ENCODE measurements at regions not wholly inside any gene's neighbourhood (a gene's known extent, or its start where the extent isn't known, plus 50 kb on each side); places are given as distances from the start of the nearest gene placed in this dataset.
A peak's percentile ranks its signal among the peaks of the same experiment; 100 is the strongest.
"Not testable (repeated sequence)": the region's sequence is repeated elsewhere in the genome, so short reads cannot be mapped to it uniquely, and the experiment has no call there.

DNA sequence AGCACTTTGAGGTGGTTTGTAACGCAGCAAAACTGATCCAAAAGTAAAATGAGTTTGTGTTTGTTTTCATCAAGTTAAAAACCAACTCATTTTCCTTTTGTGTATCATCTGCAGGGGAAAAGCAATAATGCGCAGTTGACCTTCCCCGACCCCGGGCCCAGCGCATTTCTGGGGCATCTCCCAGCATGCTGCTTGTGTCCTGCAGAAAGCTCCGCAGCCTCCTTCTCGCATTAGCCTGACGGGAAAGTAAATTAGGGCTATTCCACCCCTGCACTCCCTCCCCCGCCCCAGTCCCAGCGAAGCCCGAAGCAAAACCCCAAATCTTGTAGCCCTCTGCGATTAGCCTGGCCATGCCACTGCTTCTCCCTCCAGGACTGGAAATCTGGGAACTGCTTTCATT lies 82.0 kb upstream of the PPM1B start:
- DNase-seq (ENCODE audit: low read depth): no peak

DNA sequence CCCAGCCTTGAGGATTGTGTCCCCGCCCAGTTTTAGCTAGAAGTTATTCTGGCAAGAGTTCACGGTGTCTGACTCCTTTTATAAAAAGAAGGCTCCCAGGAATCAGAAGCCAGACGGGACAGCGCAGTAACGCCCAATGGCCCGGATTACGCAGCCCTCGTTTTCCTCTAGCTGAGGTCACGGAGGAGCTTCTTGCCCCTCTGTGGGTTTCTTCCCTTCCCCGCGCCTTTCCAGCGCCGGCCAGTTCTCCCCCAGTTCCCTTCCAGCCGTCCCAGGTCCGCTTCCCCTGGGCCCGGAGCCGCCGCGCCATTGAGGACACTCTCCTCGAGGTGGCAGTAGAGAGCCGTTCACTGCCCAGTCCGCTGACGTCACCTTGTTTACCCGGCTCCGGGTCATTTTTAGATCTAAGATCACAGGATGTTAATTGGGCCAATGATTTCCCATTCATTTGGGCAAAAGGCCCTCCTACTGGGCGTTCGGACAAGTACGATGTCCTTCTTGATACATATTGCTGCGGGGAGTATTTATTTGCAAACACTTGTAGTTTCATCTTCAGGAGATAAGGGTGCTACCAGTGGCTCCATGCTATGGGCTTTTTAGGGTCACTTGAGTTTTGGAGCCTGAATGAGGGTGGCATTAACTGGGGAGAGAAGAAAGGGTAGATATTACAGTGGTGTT lies 81.5 kb upstream of the PPM1B start:
- DNase-seq (ENCODE audit: low read depth): peak; percentile 72

DNA sequence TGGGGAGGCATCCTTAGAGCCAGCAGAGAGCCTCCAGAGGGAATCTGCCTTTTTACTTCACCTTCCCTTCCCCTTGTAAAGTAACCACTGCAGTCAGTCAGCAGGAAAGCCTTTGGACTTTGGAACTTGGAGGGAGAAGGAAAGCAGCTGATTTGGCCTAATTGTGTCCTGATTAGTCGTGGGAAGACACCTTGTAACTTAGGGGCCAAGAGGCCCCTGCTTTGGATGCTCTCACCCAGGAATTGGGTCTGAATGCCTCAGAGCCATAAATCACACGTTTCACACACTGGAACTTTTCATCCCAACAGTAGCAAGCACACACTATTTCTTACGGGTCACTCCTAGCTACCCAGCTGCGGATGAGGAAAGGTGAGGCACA lies 81.0 kb upstream of the PPM1B start:
- no peak for DNase-seq (ENCODE audit: low read depth)

DNA sequence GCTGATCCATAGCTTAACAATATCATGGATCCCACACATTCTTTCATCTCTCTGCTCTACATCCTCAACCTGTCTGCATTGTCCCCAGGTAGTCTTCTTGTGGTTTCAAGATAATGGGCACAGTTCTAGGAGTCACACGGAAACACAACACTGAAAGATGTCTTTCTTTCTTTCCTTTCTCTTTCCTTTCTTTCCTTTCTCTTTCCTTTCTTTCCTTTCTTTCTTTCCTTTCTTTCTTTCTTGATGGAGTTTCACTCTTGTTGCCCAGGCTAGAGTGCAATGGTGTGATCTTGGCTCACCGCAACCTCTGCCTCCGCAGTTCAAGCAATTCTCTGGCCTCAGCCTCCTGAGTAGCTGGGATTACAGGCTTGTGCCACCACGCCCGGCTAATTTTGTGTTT lies 76.2 kb upstream of the PPM1B start:
- DNase-seq (ENCODE audit: low read depth): not testable (repeated sequence)

DNA sequence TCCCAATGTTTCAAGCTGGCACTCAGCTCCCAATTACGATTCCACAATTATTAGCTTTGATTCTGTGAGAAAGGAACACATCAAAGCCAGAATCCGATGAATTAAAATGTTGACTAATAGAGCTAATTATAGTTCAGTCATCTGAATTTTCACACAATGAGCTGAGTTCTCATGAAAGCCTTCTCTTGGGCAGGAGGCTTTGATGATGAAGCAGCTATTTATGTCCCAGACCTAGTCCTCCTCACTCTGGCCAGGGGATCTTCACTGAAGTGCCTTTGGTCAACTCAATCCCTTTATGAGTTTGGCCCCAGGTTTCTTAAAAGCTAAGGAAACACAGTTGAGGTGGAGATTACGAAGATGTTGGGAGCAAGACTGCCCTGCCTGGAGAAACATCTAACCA lies 74.7 kb upstream of the PPM1B start:
- no peak for DNase-seq (ENCODE audit: low read depth)

DNA sequence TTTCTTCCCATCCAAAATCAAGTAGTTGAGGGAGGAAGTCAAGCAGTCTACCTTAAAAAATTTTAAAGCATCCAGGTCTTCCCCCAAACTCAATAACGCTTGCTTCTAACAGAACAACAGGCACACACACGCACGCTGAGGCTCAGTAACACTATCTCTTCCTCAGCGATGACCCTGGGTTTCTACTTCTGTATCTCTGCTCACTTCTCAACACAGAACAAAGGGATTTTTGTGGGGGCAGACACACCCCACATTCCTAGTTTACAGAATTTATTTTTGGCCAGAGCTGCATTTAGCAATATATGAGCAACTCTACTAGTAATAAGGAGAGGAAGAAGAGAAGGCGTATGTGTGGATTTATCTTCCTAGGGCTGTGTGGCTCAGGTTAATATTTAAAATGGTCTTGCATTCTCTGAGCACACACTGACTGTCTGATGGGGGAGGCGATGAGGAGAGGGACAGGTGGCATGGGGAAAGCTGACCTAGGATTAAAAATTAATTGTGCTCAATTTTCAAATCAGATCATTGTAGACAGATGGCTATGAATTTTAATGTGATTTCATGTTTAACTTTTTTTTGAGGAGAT lies 71.3 kb upstream of the PPM1B start:
- DNase-seq (ENCODE audit: low read depth): no peak

DNA sequence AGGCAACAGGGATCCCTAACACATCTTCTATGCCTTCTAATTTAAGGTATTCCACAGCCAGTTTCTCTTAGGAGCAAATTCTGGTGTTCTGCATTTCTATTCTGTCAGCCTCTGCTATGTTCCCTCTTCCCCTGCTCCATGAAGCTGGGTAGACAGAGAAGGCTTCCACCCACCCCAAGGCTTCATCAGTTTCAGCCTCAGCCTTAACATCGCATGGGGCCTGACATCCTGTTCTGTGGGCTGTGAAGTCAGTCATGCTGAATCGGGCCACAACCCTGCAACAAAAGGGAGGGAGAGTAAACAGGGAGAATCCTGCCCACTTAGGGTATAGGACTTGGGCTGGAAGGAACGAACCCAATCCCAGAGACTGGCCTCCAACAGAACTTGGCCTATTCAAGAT lies 70.6 kb upstream of the PPM1B start:
- no peak for DNase-seq (ENCODE audit: low read depth)

DNA sequence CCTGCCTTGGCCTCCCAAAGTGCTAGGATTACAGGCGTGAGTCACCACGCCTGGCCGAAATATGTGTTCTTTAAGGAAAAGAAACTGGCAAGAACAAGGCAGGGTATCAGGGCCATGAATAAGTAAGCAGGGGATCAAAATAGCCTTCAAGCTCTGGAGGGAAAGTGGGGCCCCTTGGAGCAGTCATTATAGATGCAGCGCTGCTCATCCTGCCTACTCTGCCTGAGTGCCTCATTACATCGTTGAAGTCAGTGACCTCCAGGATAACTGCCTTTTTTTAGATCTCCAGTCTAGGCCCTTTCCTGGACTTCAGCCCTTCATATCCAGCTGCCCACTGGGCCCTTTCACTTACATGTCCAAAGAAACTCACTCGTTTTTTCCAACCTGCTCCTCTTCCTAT lies 69.8 kb upstream of the PPM1B start:
- no peak for DNase-seq (ENCODE audit: low read depth)

DNA sequence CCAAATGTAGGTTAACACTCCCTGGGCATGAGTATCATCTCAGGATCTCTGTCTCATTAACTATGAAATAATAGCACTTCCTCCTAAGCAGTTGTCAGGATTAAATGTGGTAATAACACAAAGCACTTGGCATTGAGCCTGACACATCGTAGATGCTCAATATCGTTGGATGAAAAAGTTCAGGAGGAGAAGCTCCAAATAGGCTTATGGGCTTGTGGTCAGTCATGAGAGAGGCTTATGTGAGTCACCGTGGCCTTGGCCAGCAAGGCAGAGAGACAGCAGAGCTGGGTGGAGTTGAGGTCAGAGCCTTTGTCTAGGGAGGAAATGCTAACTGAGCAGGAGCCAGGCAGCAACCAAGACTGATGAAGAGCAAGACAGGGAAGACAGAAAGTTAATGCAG lies 68.3 kb upstream of the PPM1B start:
- no peak for DNase-seq (ENCODE audit: low read depth)

DNA sequence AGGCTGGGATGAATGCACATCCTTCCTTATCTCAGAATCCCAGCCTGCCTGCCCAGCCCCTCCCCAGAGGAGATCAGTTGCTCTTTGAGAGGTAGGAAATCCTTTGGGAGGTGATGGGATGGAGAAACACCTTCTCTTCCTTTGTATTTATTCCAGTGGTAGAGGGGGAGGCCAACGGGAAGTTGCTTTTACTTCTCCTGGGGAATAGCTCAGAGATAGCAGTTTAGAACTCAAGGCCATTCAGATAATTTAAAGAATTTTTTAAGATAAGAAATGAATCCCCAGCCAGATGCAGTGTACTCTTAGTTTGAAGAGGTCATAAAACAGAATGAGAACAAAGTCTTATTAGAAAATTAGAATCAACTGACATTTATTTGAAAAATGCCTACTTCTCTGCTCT lies 67.4 kb upstream of the PPM1B start:
- no peak for DNase-seq (ENCODE audit: low read depth)

DNA sequence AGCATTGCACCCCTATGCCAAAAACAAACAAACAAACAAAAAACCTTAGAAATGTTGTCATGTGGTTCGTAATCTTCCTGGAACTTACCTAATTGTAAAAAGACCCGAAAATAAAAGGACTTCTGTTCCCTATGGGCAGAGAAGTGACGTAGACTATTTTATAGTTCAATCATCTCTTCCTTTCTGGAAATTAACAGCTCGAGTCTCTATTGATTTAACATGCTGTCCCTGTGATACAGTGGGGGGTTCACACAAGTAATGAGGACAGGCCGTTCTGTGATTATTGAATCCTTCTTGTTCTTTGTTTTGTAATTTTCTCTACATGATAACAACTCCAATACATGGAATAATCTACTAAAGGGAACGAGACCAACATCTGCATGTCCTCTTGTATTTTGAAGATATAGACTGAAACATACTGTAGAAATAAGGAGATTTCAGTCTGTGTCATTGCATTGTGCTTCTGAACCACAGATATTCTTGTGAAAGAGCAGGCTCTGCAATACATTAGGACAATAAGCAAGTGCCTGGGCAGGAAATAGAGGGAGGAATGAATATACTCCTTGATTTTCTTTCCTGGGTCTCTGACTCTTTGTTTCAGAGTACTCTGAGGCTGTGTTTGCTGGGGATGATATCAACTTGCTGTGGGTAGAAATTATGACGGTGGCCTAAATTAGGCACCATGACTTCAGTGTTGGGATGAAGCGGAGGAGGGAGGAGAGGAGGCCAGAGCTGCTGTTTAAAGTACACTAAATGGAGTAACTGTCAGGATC lies 65.7 kb upstream of the PPM1B start:
- DNase-seq (ENCODE audit: low read depth): no peak

DNA sequence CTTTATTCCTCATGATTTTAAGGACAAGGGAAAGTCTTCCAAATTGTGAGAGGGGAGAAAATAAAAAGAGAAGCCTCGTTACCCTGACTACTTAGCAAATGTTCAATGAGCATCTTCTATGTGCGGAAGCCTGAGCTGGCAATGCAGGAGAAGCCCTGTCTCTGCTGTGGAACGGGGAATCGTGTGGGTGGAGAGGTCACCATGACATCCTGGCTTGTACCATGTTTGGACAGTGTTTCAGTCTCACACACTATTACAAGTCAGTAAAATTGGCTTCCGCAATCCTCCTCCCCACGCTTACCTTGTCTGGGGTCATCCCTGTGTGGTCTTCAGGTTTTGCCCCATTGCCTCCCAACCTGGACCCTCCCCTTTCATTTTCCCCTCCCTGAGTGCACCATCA lies 65.0 kb upstream of the PPM1B start:
- no peak for DNase-seq (ENCODE audit: low read depth)

DNA sequence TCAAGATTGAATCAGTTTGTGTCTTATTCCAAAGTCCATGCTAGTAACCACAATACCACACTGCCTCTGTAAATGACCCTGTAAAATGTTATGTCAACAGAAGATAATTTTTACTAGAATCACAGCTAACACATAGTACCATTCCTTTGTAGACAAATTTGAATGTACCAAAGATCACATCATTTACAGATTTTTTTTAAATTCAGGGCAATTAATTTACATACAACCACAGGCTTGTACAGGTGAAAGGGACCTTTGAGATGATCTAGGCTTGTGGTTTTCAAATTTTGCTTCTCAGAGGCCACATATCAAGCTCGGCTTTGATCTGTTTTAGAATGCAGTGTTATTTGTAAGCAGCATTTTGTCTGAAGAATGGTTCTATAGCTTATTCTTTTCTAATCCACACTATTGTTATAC lies 63.8 kb upstream of the PPM1B start:
- no peak for DNase-seq (ENCODE audit: low read depth)

DNA sequence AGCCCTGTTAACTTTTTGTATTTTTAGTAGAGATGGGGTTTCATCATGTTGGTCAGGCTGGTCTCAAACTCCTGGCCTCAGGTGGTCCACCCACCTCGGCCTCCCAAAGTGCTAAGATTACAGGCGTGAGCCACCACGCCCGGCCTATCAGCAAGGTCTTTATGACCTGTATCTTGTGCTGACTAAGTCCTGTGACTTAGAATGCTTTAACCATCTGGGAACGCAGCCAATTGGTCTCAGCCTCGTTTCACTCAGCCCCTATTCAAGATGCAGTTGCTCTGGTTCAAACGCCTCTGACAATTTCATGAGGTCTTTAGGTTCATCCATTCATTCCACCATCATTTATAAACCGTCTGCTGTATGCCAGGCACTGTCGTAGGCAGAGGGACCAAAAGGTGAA lies 62.2 kb upstream of the PPM1B start:
- not testable (repeated sequence) for DNase-seq (ENCODE audit: low read depth)

DNA sequence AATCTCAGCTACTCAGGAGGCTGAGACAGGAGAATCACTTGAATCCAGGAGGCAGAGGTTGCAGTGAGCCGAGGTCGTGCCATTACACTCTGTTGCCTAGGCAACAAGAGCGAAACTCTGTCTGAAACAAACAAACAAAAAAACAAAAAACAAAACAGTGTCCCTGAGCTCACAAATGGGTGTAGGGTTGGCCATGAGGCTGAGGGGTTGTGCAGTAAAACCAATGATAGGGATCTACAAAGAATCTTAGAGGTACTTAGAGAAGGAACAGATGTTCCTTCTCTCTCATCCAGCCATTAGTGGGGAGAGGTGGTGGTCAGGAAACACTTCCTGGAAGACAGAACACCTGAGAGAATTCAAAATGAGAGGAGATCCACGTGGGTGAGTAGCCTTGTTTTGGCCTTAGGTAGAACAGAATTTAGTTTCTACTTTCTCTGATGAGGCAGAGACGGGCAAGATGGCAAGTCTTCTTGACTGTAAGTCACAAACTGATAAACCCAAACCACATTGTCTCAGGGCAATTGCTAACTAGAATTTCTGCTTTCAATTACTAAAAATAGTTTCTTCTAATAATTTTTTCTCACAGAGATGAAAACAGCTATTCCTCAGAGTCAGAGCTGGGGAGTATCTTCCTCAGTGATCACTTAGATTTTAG lies 61.5 kb upstream of the PPM1B start:
- DNase-seq (ENCODE audit: low read depth): no peak

DNA sequence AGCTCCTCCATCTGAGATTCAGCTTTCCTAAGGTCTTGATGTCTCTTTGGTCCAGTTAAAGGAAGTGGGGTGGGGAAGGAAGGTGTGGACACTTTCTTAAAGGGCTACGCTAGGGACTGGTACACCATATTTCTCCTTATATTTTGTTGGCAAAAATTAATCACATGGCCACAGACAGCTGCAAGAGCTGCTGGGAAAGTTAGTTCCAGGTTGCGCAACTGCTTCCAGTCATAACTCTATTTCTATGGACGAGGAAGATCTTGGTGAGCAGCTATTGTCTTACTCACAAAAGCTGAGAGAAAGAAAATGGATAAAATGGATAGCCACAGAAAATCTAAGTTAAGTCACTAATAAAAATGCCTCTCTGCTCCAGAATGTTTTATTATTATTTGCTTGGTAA lies 60.7 kb upstream of the PPM1B start:
- DNase-seq (ENCODE audit: low read depth): no peak

DNA sequence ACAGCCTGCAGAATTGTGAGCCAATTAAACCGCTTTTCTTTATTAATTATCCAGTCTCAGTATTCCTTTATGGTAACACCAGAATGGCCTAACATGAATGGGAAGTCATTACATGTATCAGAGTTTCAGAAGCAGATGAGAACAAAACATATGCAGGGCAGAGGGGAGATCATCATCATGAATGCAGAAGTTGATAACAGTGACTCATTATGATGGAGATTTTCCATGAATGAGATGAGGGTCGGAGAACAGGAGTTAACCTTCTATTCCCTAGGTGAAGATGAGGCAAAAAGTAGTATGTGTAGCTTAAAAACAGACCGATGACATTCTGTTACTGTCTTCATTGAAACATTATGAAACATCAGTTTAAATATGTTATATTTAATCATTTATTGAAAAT lies 59.5 kb upstream of the PPM1B start:
- no peak for DNase-seq (ENCODE audit: low read depth)

DNA sequence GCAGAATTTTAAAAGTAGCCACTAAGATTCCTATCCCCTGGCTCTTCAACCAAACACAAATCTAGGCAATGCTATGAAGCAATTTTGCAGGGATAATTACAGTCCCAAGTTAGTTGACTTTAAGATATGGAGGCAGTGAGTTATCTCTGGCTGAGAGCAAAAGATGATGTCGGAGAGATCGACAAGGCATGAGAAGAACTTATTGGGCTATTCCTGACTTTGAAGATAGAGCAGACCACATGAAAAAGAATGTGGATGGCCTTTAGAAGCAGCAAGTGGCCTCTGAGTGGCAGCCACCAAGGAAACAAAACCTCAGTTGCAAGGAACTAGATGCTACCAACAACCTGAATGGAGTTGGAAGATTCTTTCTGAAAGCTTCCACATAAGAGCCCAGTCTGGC lies 58.2 kb upstream of the PPM1B start:
- DNase-seq (ENCODE audit: low read depth): no peak

DNA sequence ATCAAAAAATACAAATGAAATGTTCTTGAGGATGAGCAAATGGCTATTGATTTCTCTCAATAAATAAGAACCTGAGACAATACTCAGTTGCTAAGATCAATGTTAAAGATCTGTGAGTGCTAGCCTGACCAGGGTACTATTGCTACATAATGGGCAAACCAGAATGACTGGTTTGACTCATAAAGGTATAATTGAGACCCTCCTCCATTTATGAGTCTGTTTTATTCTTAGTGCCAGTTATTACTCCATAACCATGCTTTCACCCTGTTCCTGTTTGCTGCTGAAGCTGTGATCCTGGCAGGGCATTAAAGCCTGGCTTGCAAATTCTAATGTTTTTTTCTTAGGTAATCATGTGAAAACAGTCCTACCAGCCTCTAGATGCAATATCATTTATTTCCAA lies 56.6 kb upstream of the PPM1B start:
- DNase-seq (ENCODE audit: low read depth): no peak

DNA sequence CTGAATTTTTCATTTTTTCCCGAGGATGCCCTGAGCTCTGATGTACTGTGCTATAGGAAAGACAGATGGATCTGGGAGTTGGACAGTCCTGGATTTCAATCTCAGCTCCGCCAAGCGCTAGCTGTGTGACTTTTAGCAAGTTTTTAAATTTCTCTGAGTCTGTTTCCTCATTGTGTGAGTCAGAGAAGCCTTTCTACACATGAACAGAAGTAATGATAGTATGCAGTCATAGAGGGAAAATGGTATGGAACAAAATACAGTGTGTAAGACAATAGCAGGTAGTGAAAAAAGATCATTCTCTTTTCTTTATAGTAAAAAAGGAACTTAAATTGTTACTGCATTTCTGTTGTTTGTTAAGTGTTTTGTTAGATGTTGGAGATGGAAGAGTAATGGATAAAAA lies 52.4 kb upstream of the PPM1B start:
- no peak for DNase-seq (ENCODE audit: low read depth)

DNA sequence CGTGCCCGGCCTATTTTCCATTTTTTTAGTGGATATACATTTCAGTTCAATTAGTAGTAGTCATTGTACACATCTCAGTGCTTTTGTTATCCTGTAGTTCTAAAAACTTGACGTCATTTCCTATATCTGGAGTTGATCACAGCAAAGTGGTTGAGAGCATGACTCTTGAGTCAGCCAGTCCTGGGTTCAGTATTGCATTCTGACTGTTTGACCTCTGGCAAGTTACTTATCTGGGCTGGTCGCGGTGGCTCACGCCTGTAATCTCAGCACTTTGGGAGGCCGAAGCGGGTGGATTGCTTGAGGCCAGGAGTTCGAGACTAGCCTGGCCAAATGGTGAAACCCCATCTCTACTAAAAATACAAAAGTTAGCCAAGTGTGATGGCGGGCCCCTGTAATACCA lies 50.4 kb upstream of the PPM1B start:
- DNase-seq (ENCODE audit: low read depth): no peak
